Activated T-helper 1 cell treated with Interleukin-2 at 50 U/mL for 16 hours (primary cell): ENCODE measurements at regions not wholly inside any gene's neighbourhood (a gene's known extent, or its start where the extent isn't known, plus 50 kb on each side); places are given as distances from the start of the nearest gene placed in this dataset.
"Not testable (repeated sequence)": the region's sequence is repeated elsewhere in the genome, so short reads cannot be mapped to it uniquely, and the experiment has no call there.

Experiments used
- DNase-seq: peaks from one replicate; pipeline ENCODE4 v3.0.0-alpha.2; 2020; ENCODE audit warnings: low read depth

- not testable (repeated sequence) for DNase-seq
These were observed 225.2 kb downstream of the NPHP4 start for GRCh38 chr1:5766996-5767395.

GRCh38 chr1:5765997-5766913, 226.0 kb downstream of the NPHP4 start:
- DNase-seq = no peak

GRCh38 chr1:5765483-5765882, 226.7 kb downstream of the NPHP4 start:
- no peak for DNase-seq

GRCh38 chr1:5764959-5765358, 227.3 kb downstream of the NPHP4 start:
- no peak for DNase-seq

GRCh38 chr1:5764464-5764863, 227.8 kb downstream of the NPHP4 start:
- DNase-seq = no peak

GRCh38 chr1:5763696-5764370, 228.4 kb downstream of the NPHP4 start:
- no peak for DNase-seq

- no peak for DNase-seq
These were observed 233.2 kb downstream of the NPHP4 start for GRCh38 chr1:5758859-5759578.

- DNase-seq = no peak
These were observed 234.0 kb downstream of the NPHP4 start for GRCh38 chr1:5758000-5758858.

- DNase-seq = no peak
These were observed 234.9 kb downstream of the NPHP4 start for GRCh38 chr1:5757187-5757805.

- no peak for DNase-seq
These were observed 235.6 kb downstream of the NPHP4 start for GRCh38 chr1:5756434-5757186.

GRCh38 chr1:5755552-5756125, 236.6 kb downstream of the NPHP4 start:
- no peak for DNase-seq

- DNase-seq = no peak
These were observed 237.2 kb downstream of the NPHP4 start for GRCh38 chr1:5754817-5755551.

- DNase-seq = no peak
These were observed 238.4 kb downstream of the NPHP4 start for GRCh38 chr1:5753549-5754421.

GRCh38 chr1:5752746-5753548, 239.3 kb downstream of the NPHP4 start:
- no peak for DNase-seq

GRCh38 chr1:5751833-5752745, 240.1 kb downstream of the NPHP4 start:
- no peak for DNase-seq

GRCh38 chr1:5751163-5751540, 241.1 kb downstream of the NPHP4 start:
- no peak for DNase-seq
